Activated T-cell treated with anti-CD3 and anti-CD28 coated beads, Interleukin-2, amount 50 U/mL, for 72 hours (primary cell): ENCODE measurements at regions not wholly inside any gene's neighbourhood (a gene's known extent, or its start where the extent isn't known, plus 50 kb on each side); places are given as distances from the start of the nearest gene placed in this dataset.
"Not testable (repeated sequence)": the region's sequence is repeated elsewhere in the genome, so short reads cannot be mapped to it uniquely, and the experiment has no call there.

Source experiments
- ATAC-seq, 2 donors: fragments of 150-1000 bp; cut with Tn5 transposase; replicated peaks in 1 of 2; 2 replicates each; pipeline ENCODE4 v1.10.0; 2021; ENCODE audit warnings: moderate library complexity in 2 of 2, mild to moderate bottlenecking in 1 of 2
- DNase-seq, 2 donors: peaks; one replicate each; pipeline ENCODE4 v3.0.0; 2021 to 2022; ENCODE audit warnings: mixed read lengths in 1 of 2
- H3K27ac Mint-ChIP-seq: one replicate; pipeline ENCODE4 v1.8.0; 2022; ENCODE audit warnings: mild to moderate bottlenecking, moderate library complexity, mixed read lengths
- H3K27me3 Mint-ChIP-seq: one replicate; pipeline ENCODE4 v1.8.0; 2022; ENCODE audit warnings: low read depth, mixed read lengths
- H3K36me3 Mint-ChIP-seq, 2 donors: one replicate each; pipeline ENCODE4 v1.8.0; 2022; ENCODE audit warnings: mixed read lengths in 2 of 2, mild to moderate bottlenecking in 1 of 2; ENCODE audit not compliant: insufficient read depth in 2 of 2
- H3K4me1 Mint-ChIP-seq: one replicate; pipeline ENCODE4 v1.8.0; 2022; ENCODE audit warnings: low read depth, mixed read lengths
- H3K4me3 Mint-ChIP-seq, 2 donors: one replicate each; pipeline ENCODE4 v1.8.0; 2022; ENCODE audit warnings: mild to moderate bottlenecking in 2 of 2, mixed read lengths in 2 of 2, moderate library complexity in 2 of 2
- H3K9me3 Mint-ChIP-seq, 2 donors: one replicate each; pipeline ENCODE4 v1.8.0; 2022; ENCODE audit warnings: mixed read lengths in 2 of 2

GRCh38 chr5:13143214-13143613 lies 801.3 kb downstream of the DNAH5 start:
- ATAC-seq (no peak), DNase-seq (no peak)
- Mint-ChIP-seq H3K27ac (no peak overlapping the region), H3K9me3 (peaks cover 11 to 18% of the 10 kb centered on the region in 2 donors), H3K27me3 (no peaks in the 10 kb centered on the region), H3K4me3 (no peak overlapping the region), H3K36me3 (no peaks in the 10 kb centered on the region), H3K4me1 (no peaks in the 10 kb centered on the region)

DNA sequence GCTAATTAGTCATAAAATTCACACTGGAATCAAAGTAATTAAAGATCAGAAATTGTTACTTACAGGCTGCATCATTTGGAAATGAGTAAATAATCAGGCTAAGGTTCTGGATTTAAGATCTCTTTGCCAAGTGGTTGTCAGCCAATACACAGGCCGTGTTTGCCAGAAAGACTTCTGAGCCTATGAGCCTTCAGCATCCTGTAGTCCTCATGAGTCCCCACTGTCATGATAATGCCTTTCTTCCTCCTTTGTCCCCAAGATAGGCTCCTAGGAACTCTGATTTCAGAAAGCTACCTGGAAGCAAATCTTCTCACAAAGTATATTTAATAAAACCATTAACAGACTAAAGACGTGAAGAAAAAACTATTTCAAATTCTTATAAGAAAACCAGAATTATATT lies 810.5 kb downstream of the DNAH5 start:
- no peak for DNase-seq
- no peak overlapping the region for H3K27ac Mint-ChIP-seq
- H3K36me3 Mint-ChIP-seq: no peaks in the 10 kb centered on the region
- no peaks in the 10 kb centered on the region for H3K4me1 Mint-ChIP-seq
- H3K4me3 Mint-ChIP-seq: no peak overlapping the region
- H3K27me3 Mint-ChIP-seq: no peaks in the 10 kb centered on the region
- peaks cover 3 to 5% of the 10 kb centered on the region in 2 donors for H3K9me3 Mint-ChIP-seq
- no peak for ATAC-seq

DNA sequence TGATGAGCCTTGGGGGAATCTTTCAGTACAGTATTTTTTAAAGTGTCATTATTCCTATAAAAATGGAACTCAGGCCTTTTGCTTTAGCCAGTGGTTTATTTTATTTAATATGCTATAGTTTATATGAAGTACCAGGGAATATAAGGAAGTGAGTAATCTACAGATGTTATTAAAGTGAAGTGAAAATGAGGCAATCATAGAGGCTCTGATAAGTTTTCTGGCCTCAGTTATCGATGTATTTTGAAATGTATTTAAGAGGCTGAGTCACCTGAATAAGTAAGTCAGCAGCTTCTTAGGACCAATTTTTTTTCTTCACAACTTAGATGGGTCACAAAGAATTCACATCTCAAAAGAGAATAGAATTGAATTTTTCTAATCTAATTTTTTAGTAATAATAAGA lies 829.0 kb downstream of the DNAH5 start:
- DNase-seq (no peak), ATAC-seq (no peak)
- Mint-ChIP-seq H3K4me1 (no peaks in the 10 kb centered on the region), H3K27ac (no peak overlapping the region), H3K9me3 (peaks cover 2 to 7% of the 10 kb centered on the region in 2 donors), H3K4me3 (no peak overlapping the region), H3K27me3 (no peaks in the 10 kb centered on the region), H3K36me3 (no peaks in the 10 kb centered on the region)

DNA sequence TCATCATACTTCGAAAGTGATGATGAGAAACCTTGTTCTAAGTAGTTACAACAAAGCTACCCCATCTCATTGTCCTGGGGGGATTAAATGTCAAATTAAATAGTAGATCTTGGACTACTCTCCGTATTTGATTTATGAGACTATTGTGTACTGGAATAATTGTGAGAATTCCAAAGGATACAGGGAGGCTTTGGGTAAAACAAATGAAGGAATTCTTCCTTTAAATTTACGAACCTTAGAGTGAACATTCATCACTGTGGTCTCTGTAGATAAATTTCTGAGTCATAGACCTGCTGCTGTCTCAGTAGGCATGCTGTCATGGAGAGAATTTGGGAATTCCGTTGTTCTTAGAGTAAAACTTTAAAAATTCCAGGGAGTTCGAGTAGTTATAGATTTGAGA lies 836.2 kb downstream of the DNAH5 start:
- DNase-seq (no peak), ATAC-seq (no peak)
- no peaks in the 10 kb centered on the region for H3K4me1 Mint-ChIP-seq
- H3K9me3 Mint-ChIP-seq: peaks cover 0 to 5% of the 10 kb centered on the region in 2 donors
- H3K27me3 Mint-ChIP-seq: no peaks in the 10 kb centered on the region
- H3K4me3 Mint-ChIP-seq: no peak overlapping the region
- no peaks in the 10 kb centered on the region for H3K36me3 Mint-ChIP-seq
- no peak overlapping the region for H3K27ac Mint-ChIP-seq

GRCh38 chr5:13107537-13107936 lies 837.0 kb downstream of the DNAH5 start:
- no peaks in the 10 kb centered on the region for H3K36me3 Mint-ChIP-seq
- H3K4me3 Mint-ChIP-seq: no peak overlapping the region
- H3K27me3 Mint-ChIP-seq: no peaks in the 10 kb centered on the region
- ATAC-seq: no peak
- no peak for DNase-seq
- H3K4me1 Mint-ChIP-seq: no peaks in the 10 kb centered on the region
- H3K9me3 Mint-ChIP-seq: peaks cover 1 to 5% of the 10 kb centered on the region in 2 donors
- H3K27ac Mint-ChIP-seq: no peak overlapping the region

DNA sequence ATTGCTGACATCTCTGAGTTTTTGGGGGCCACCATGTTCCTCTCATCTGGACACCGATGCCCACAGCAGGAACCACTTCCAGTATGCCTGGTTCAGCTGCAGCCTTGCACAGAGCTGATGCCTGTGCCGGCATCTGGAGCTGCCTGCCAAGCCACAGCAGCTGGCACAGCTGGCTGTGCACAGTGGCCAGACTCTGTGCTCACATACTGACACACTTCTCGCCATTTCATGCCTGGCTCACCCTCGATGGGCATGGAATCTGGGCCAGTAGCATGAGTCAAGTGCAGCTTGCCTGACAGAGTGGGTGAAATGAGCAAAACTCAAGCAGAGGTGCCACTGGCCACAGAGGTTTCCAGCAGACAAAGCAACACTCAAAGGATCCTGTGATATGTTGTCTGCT lies 863.4 kb downstream of the DNAH5 start:
- DNase-seq (no peak), ATAC-seq (no peak)
- Mint-ChIP-seq H3K36me3 (no peaks in the 10 kb centered on the region), H3K4me3 (no peak overlapping the region), H3K27ac (no peak overlapping the region), H3K27me3 (no peaks in the 10 kb centered on the region), H3K9me3 (peaks cover 5 to 7% of the 10 kb centered on the region in 2 donors), H3K4me1 (no peaks in the 10 kb centered on the region)

DNA sequence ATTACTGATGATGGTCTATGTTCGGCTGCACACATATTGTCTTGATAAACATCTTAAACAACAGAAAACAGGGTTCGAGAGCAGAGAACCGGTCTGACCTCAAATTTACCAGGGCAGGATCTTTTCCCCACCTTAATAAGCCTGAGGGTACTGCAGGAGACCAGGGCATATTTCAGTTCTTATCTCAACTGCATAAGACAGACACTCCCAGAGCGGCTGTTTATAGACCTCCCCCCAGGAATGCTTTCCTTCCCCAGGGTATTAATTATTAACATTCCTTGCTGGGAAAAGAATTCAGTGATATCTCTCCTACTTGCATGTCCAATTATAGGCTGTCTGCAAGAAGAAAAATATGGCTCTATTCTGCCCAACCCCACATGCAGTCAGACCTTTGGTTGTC lies 871.6 kb downstream of the DNAH5 start:
- H3K4me1 Mint-ChIP-seq, ATAC-seq, H3K4me3 Mint-ChIP-seq, H3K27me3 Mint-ChIP-seq, H3K27ac Mint-ChIP-seq, DNase-seq, H3K36me3 Mint-ChIP-seq: not testable (repeated sequence)
- peaks cover 13 to 15% of the 10 kb centered on the region in 2 donors for H3K9me3 Mint-ChIP-seq

DNA sequence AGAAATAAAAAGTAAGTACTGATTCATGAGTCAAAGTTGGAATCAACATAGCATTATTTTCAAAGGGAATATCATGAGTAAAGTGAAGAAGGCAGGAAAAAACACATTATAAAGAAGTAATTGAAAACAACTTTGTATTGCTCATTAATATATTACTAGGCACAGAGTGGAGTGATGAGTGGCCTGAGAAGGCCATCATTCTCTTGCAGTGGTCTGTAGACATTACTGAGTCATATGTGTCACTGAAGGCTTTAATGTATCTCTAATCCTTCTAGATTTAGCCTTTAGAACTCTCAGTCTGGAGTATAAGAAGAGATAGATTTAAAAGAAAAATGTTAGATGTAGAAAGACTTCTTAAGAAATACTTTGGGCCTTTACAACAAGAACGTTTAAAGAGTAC lies 881.4 kb downstream of the DNAH5 start:
- no peak for ATAC-seq
- H3K4me1 Mint-ChIP-seq: no peaks in the 10 kb centered on the region
- H3K9me3 Mint-ChIP-seq: peaks cover 3 to 9% of the 10 kb centered on the region in 2 donors

GRCh38 chr5:13045897-13046551 lies 898.5 kb downstream of the DNAH5 start:
- DNase-seq (no peak), ATAC-seq (no peak)
- Mint-ChIP-seq H3K4me1 (no peaks in the 10 kb centered on the region), H3K4me3 (no peak overlapping the region), H3K36me3 (no peaks in the 10 kb centered on the region), H3K27ac (no peak overlapping the region), H3K27me3 (no peaks in the 10 kb centered on the region), H3K9me3 (peaks cover 12% of the 10 kb centered on the region in 2 donors)

More for the DNA sequence above, 881.4 kb downstream of the DNAH5 start:
- Mint-ChIP-seq H3K27ac (no peak overlapping the region), H3K27me3 (no peaks in the 10 kb centered on the region), H3K4me3 (no peak overlapping the region), H3K36me3 (peaks cover 0 to 1% of the 10 kb centered on the region in 2 donors)
- DNase-seq: no peak

DNA sequence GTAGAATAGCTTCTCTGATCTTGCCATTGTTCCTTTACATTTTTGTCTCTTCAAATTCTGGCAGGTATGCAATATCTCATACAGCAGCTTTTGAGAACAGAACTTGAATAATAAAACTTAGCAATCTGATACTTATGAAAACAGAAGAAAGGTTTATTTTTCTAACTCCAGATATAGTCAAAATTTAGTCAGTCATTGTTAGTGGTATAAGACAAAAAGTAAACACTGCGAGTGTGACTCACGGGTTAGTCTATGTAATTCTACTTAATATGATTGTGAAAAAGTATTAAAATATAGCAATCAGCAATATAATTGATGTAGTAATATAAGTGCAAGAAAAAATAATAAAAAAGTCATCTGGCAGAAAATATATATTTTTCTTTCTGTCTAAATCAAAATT lies 910.4 kb downstream of the DNAH5 start:
- Mint-ChIP-seq H3K27me3 (no peaks in the 10 kb centered on the region), H3K27ac (no peak overlapping the region), H3K9me3 (peaks cover 3 to 6% of the 10 kb centered on the region in 2 donors), H3K4me3 (no peak overlapping the region), H3K4me1 (no peaks in the 10 kb centered on the region), H3K36me3 (no peaks in the 10 kb centered on the region)
- DNase-seq (no peak), ATAC-seq (no peak)

DNA sequence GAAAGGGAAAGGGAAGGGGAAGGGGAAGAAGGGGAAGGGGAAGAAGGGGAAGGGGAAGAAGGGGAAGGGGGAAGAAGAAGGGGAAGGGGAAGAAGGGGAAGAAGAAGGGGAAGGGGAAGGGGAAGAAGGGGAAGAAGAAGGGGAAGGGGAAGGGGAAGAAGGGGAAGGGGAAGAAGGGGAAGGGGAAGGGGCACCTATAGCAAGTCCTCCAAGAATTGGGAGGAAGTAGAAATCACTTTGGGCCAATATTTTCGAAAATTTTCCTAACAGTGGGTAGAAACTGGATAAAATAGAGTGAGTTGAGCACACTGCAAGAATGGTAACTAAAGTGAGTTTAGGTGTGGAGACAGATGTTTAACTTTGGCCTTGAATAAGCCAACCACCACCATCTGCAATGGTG lies 915.3 kb downstream of the DNAH5 start:
- no peaks in the 10 kb centered on the region for H3K27me3 Mint-ChIP-seq
- no peak for DNase-seq
- no peaks in the 10 kb centered on the region for H3K4me1 Mint-ChIP-seq
- no peaks in the 10 kb centered on the region for H3K36me3 Mint-ChIP-seq
- H3K9me3 Mint-ChIP-seq: peaks cover 2 to 9% of the 10 kb centered on the region in 2 donors
- no peak for ATAC-seq
- H3K27ac Mint-ChIP-seq: no peak overlapping the region
- no peak overlapping the region for H3K4me3 Mint-ChIP-seq

DNA sequence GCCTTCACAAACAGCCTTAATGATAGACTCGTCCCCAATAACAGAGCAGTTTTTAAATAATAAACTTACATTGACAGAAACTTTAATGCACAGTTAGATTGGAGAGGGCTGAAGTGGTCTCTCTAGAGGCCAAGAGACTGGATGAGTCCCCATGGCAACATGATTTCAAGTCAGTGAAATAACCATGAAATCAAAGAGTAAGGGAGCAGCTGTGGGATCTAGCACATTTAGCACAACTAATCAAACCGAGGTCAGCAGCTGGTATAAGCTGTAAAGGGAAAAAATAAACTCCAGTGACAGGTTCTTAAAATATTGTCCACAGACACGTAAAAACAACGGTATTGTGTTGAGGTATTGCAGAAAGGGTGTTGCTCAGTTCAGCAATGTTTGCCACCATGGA lies 916.6 kb downstream of the DNAH5 start:
- ATAC-seq (no peak), DNase-seq (no peak)
- Mint-ChIP-seq H3K4me3 (no peak overlapping the region), H3K27ac (no peak overlapping the region), H3K9me3 (peaks cover 2 to 10% of the 10 kb centered on the region in 2 donors), H3K27me3 (no peaks in the 10 kb centered on the region), H3K36me3 (no peaks in the 10 kb centered on the region), H3K4me1 (no peaks in the 10 kb centered on the region)

DNA sequence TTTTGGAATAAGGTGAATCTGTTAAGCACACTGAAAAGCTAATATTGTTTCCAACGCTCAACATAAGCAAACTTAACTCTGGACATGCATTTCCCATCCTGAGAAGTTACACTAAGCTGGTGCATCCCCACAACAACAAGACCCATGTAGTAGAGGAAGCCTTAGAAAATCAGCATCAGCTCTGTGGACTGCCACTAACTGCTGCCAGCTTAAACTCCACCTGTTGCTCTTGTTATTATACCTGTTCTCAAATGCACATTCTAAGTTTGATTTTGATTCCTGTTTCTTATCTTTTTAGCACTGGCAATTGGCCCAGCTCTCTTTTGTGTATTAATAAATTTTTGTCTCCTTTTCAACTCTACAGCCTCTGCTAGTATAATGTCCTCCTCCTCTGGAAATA lies 924.8 kb downstream of the DNAH5 start:
- Mint-ChIP-seq H3K9me3 (peaks cover 1 to 11% of the 10 kb centered on the region in 2 donors), H3K4me1 (no peaks in the 10 kb centered on the region), H3K27ac (no peak overlapping the region), H3K36me3 (no peaks in the 10 kb centered on the region), H3K4me3 (no peak overlapping the region), H3K27me3 (no peaks in the 10 kb centered on the region)
- ATAC-seq (no peak), DNase-seq (no peak)

DNA sequence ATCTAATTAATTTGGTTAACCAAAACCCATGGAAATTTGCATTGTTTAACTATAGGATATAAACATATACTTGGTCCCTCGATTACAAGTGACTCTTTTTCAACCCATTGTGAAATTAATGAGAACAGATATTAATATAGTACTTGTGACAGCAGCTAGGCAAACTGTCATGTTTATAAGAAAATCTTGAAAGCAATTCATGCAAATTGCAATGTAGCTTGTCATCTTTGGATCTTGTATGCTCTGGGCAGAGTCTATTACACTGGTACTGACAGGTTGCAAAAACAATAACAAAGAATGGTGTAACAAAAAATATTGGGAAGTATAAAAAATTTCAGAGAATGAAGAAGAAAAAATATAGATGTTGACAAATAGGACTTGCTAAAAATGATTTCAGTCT lies 941.0 kb downstream of the DNAH5 start:
- H3K4me1 Mint-ChIP-seq: no peaks in the 10 kb centered on the region
- no peaks in the 10 kb centered on the region for H3K36me3 Mint-ChIP-seq
- H3K9me3 Mint-ChIP-seq: peaks cover 6 to 9% of the 10 kb centered on the region in 2 donors
- no peak overlapping the region for H3K27ac Mint-ChIP-seq
- no peaks in the 10 kb centered on the region for H3K27me3 Mint-ChIP-seq
- DNase-seq (no peak), ATAC-seq (no peak)
- no peak overlapping the region for H3K4me3 Mint-ChIP-seq
